ENCODE measurements at regions not wholly inside any gene's neighbourhood (a gene's known extent, or its start where the extent isn't known, plus 50 kb on each side); places are given as distances from the start of the nearest gene placed in this dataset.

- TF ChIP-seq CTCF (IDR thresholded peaks at IDR 0.05) (no peak), POLR2A (IDR thresholded peaks at IDR 0.05) (no peak), POLR2AphosphoS5 (IDR thresholded peaks at IDR 0.05) (no peak)
These were observed 305.3 kb upstream of the OR4E1 start for GRCh38 chr14:21978999-21979314.
